HG02973 (cell line): ENCODE measurements at regions not wholly inside any gene's neighbourhood (a gene's known extent, or its start where the extent isn't known, plus 50 kb on each side); places are given as distances from the start of the nearest gene placed in this dataset.
A peak's percentile ranks its signal among the peaks of the same experiment; 100 is the strongest.
"Not testable (repeated sequence)": the region's sequence is repeated elsewhere in the genome, so short reads cannot be mapped to it uniquely, and the experiment has no call there.

Source experiments
- ATAC-seq: cut with Tn5 transposase; IDR thresholded peaks from one replicate; pipeline ENCODE4 v1.9.1; 2021; ENCODE audit warnings: moderate library complexity; ENCODE audit not compliant: unreplicated experiment

- no peak for ATAC-seq
Observed at GRCh38 chr5:82901281-82901888, 175.8 kb downstream of the TMEM167A start.

- ATAC-seq, result no peak
Observed at GRCh38 chr5:82894716-82895115, 182.5 kb downstream of the TMEM167A start.

- no peak for ATAC-seq
Observed at GRCh38 chr5:82889088-82889487, 188.1 kb downstream of the TMEM167A start.

GRCh38 chr5:82886911-82887310 is 190.3 kb downstream of the TMEM167A start:
- no peak for ATAC-seq

- ATAC-seq, result peak; percentile 46
Observed at GRCh38 chr5:82885627-82886389, 191.4 kb downstream of the TMEM167A start.

GRCh38 chr5:82884821-82885471 is 192.2 kb downstream of the TMEM167A start:
- ATAC-seq, result no peak

GRCh38 chr5:82882316-82882715 is 194.9 kb downstream of the TMEM167A start:
- ATAC-seq, result no peak

GRCh38 chr5:82881571-82882174 is 195.5 kb downstream of the TMEM167A start:
- ATAC-seq, result peak; percentile 52

GRCh38 chr5:82879089-82879488 is 198.1 kb downstream of the TMEM167A start:
- no peak for ATAC-seq

- no peak for ATAC-seq
Observed at GRCh38 chr5:82873452-82873851, 203.7 kb downstream of the TMEM167A start.

- not testable (repeated sequence) for ATAC-seq
Observed at GRCh38 chr5:82872321-82873288, 204.6 kb downstream of the TMEM167A start.

- no peak for ATAC-seq
Observed at GRCh38 chr5:82865625-82866024, 211.6 kb downstream of the TMEM167A start.

- ATAC-seq, result no peak
Observed at GRCh38 chr5:82863266-82863665, 213.9 kb downstream of the TMEM167A start.

- no peak for ATAC-seq
Observed at GRCh38 chr5:82862711-82863110, 214.5 kb downstream of the TMEM167A start.

GRCh38 chr5:82862261-82862660 is 214.9 kb downstream of the TMEM167A start:
- ATAC-seq, result no peak

- ATAC-seq, result no peak
Observed at GRCh38 chr5:82861701-82862100, 215.5 kb downstream of the TMEM167A start.

GRCh38 chr5:82859451-82860140 is 217.6 kb downstream of the TMEM167A start:
- no peak for ATAC-seq

- ATAC-seq, result no peak
Observed at GRCh38 chr5:82858151-82859025, 218.8 kb downstream of the TMEM167A start.
